Neural crest cell (in vitro differentiated cells): ENCODE measurements at regions not wholly inside any gene's neighbourhood (a gene's known extent, or its start where the extent isn't known, plus 50 kb on each side); places are given as distances from the start of the nearest gene placed in this dataset.

Experiments
- DNase-seq: peaks from one replicate; pipeline ENCODE4 v3.0.0; 2021; ENCODE audit warnings: low read depth, mixed read lengths, low spot score
- H3K27ac Mint-ChIP-seq: one replicate; pipeline ENCODE4 v1.8.0; 2021; ENCODE audit warnings: mild to moderate bottlenecking, mixed read lengths; ENCODE audit not compliant: unreplicated experiment
- H3K27me3 Mint-ChIP-seq: 2 replicates; pipeline ENCODE4 v1.8.0; 2021; ENCODE audit warnings: low read depth, mild to moderate bottlenecking, mixed read lengths
- H3K36me3 Mint-ChIP-seq: 2 replicates; pipeline ENCODE4 v1.8.0; 2021; ENCODE audit warnings: low read depth, mild to moderate bottlenecking, mixed read lengths
- H3K4me1 Mint-ChIP-seq: 2 replicates; pipeline ENCODE4 v1.8.0; 2021; ENCODE audit warnings: mixed read lengths
- H3K4me3 Mint-ChIP-seq: one replicate; pipeline ENCODE4 v1.8.0; 2021; ENCODE audit warnings: mild to moderate bottlenecking, mixed read lengths
- H3K9me3 Mint-ChIP-seq: 2 replicates; pipeline ENCODE4 v1.8.0; 2021; ENCODE audit warnings: mixed read lengths
- CTCF ChIP-seq: fragments of 200-600 bp; sonication (generic); conservative IDR thresholded peaks from 2 replicates; pipeline ENCODE4 v1.5.0; 2021; ENCODE audit warnings: antibody characterized with exemption, mild to moderate bottlenecking

DNA sequence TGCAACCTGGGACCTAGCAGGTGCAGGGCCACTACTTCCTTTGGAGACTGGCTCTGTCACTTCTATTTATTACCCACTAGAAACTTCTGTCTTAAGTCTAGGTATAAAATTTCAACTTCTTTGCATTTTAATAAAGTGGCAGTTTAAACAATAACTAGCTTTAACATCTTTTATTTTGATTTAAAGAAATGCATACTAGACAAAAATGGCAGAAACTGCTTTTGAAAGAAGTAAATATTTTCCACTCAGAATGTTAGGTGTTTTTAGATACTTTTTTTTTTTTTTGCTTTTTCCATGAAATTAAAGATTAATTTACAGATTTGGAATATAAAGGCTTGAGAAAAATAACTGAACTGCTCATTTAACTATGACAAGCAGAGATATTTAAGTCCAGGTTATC lies 1477.6 kb downstream of the KCNT2 start:
- no peak for DNase-seq
- no peaks in the 10 kb centered on the region for H3K27me3 Mint-ChIP-seq

GRCh38 chr1:195122497-195122896 lies 1485.7 kb downstream of the KCNT2 start:
- Mint-ChIP-seq H3K27me3 (no peaks in the 10 kb centered on the region), H3K27ac (no peak overlapping the region), H3K36me3 (no peaks in the 10 kb centered on the region), H3K4me3 (no peak overlapping the region), H3K4me1 (no peaks in the 10 kb centered on the region), H3K9me3 (no peaks in the 10 kb centered on the region)
- TF ChIP-seq CTCF = no peak
- no peak for DNase-seq

More for the DNA sequence above, 1477.6 kb downstream of the KCNT2 start:
- Mint-ChIP-seq H3K4me3 (no peak overlapping the region), H3K9me3 (peaks cover 6% of the 10 kb centered on the region), H3K36me3 (peaks cover 4% of the 10 kb centered on the region), H3K27ac (no peak overlapping the region), H3K4me1 (no peaks in the 10 kb centered on the region)
- no peak for TF ChIP-seq CTCF

GRCh38 chr1:195113471-195113870 lies 1494.8 kb downstream of the KCNT2 start:
- no peak overlapping the region for H3K27ac Mint-ChIP-seq
- DNase-seq = no peak
- H3K27me3 Mint-ChIP-seq = no peaks in the 10 kb centered on the region
- no peaks in the 10 kb centered on the region for H3K9me3 Mint-ChIP-seq
- TF ChIP-seq CTCF = no peak
- no peak overlapping the region for H3K4me3 Mint-ChIP-seq
- H3K4me1 Mint-ChIP-seq = no peaks in the 10 kb centered on the region
- H3K36me3 Mint-ChIP-seq = no peaks in the 10 kb centered on the region

- Mint-ChIP-seq H3K9me3 (peaks cover 12% of the 10 kb centered on the region), H3K36me3 (no peaks in the 10 kb centered on the region), H3K4me3 (no peak overlapping the region), H3K27ac (no peak overlapping the region), H3K27me3 (no peaks in the 10 kb centered on the region), H3K4me1 (no peaks in the 10 kb centered on the region)
- TF ChIP-seq CTCF = no peak
- DNase-seq = no peak
These were observed 1502.5 kb downstream of the KCNT2 start for GRCh38 chr1:195105773-195106172.

- no peaks in the 10 kb centered on the region for H3K27me3 Mint-ChIP-seq
- no peak for DNase-seq
- no peak for TF ChIP-seq CTCF
- H3K36me3 Mint-ChIP-seq = no peaks in the 10 kb centered on the region
- H3K4me3 Mint-ChIP-seq = no peak overlapping the region
- H3K27ac Mint-ChIP-seq = no peak overlapping the region
- no peaks in the 10 kb centered on the region for H3K4me1 Mint-ChIP-seq
- H3K9me3 Mint-ChIP-seq = peaks cover 12% of the 10 kb centered on the region
These were observed 1503.0 kb downstream of the KCNT2 start for GRCh38 chr1:195105281-195105680.

DNA sequence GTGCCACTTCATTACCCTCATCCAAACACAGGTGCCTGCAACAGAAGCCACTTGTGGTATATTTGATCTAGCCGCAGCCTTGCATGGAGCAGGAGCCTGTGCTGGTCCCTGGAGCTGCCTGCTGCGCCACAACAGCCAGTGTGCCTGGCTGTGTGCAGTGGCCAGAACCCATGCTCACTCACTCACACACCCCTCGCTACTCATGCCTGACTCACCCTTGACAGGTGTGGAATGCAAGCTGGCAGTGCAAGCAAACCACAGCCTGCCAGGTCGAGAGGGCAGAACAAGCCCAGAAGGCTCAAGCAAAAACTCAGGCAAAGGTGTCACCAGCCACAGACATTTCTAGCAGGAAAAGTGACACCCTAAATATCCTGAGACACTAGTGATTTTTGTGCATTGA lies 1510.9 kb downstream of the KCNT2 start:
- Mint-ChIP-seq H3K4me1 (no peaks in the 10 kb centered on the region), H3K4me3 (no peak overlapping the region), H3K27me3 (peaks cover 4% of the 10 kb centered on the region), H3K36me3 (peaks cover 4% of the 10 kb centered on the region), H3K27ac (no peak overlapping the region), H3K9me3 (no peaks in the 10 kb centered on the region)
- TF ChIP-seq CTCF = no peak
- no peak for DNase-seq
